ENCODE measurements at regions not wholly inside any gene's neighbourhood (a gene's known extent, or its start where the extent isn't known, plus 50 kb on each side); places are given as distances from the start of the nearest gene placed in this dataset.

GRCh38 chr9:78918976-78919375 is 622.1 kb downstream of the PSAT1 start:
- no peaks in the 10 kb centered on the region for H3K4me1 ChIP-seq
- no peaks in the 10 kb centered on the region for H3K27me3 ChIP-seq
- DNase-seq (no peak), ATAC-seq (no peak)
- no peak overlapping the region for H3K4me3 ChIP-seq
- H3K27ac ChIP-seq, result no peak overlapping the region
- H3K9me3 ChIP-seq, result no peaks in the 10 kb centered on the region
- in situ Hi-C loops (cut with MboI; ENCODE audit: low sequenced_read_pairs in 4 of 4) (no loop called here), intact Hi-C loops (cut with DNase I; ENCODE audit: low total_unique reads) (no loop called here)
- TF ChIP-seq, protein P1, sequence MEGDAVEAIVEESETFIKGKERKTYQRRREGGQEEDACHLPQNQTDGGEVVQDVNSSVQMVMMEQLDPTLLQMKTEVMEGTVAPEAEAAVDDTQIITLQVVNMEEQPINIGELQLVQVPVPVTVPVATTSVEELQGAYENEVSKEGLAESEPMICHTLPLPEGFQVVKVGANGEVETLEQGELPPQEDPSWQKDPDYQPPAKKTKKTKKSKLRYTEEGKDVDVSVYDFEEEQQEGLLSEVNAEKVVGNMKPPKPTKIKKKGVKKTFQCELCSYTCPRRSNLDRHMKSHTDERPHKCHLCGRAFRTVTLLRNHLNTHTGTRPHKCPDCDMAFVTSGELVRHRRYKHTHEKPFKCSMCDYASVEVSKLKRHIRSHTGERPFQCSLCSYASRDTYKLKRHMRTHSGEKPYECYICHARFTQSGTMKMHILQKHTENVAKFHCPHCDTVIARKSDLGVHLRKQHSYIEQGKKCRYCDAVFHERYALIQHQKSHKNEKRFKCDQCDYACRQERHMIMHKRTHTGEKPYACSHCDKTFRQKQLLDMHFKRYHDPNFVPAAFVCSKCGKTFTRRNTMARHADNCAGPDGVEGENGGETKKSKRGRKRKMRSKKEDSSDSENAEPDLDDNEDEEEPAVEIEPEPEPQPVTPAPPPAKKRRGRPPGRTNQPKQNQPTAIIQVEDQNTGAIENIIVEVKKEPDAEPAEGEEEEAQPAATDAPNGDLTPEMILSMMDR (IDR thresholded peaks at IDR 0.05 in 4 of 5, conservative IDR thresholded peaks at IDR 0.05 in 1 of 5), result no peak
- TF ChIP-seq POLR2A (IDR thresholded peaks at IDR 0.05), result no peak
- no peaks in the 10 kb centered on the region for H3K36me3 ChIP-seq

DNA sequence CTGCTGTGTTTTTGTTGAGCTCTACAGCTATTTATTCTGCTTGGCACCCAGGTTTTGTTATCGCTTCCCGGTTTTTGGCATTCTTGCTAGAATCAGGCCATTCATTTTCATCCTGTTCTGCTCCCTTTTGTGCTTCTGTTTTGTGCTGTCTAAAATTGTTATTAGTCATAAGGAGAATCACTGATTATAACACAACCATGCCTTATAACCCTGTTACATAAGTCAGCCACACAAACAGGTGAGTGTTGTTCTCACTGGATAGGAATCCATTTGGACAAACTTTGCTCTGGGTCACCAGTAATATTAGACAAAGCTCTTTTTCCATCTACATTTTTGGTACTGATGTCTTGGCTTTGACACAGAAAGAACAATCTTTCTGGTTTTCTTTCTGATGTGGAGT is 622.8 kb downstream of the PSAT1 start:
- DNase-seq (no peak), ATAC-seq (no peak)
- Histone ChIP-seq H3K27ac (no peak overlapping the region), H3K9me3 (no peaks in the 10 kb centered on the region), H3K4me3 (no peak overlapping the region), H3K36me3 (no peaks in the 10 kb centered on the region), H3K27me3 (no peaks in the 10 kb centered on the region), H3K4me1 (no peaks in the 10 kb centered on the region)
- in situ Hi-C loops (cut with MboI; ENCODE audit: low sequenced_read_pairs in 4 of 4) (no loop called here), intact Hi-C loops (cut with DNase I; ENCODE audit: low total_unique reads) (no loop called here)
- TF ChIP-seq, protein P1 (IDR thresholded peaks at IDR 0.05 in 4 of 5, conservative IDR thresholded peaks at IDR 0.05 in 1 of 5), result no peak
- no peak for TF ChIP-seq POLR2A (IDR thresholded peaks at IDR 0.05)

DNA sequence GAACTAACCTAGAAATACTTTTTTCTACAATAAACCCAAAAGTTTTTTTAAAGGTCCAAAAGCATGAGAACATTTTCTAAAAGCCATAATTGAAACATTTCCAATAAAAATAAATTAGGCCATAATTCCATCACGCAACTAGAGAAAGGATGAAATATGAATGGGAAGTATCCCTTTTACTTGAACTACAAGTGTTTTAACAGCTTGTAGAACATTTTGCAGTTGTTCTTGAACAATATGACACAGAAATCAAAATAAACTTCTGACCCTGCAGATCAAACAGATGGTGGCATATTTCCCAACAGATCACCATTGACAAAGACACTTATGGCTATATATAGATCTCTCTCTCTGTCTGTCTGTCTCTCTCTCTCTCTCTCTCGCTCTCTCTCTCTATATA is 624.4 kb downstream of the PSAT1 start:
- ATAC-seq (no peak), DNase-seq (no peak)
- no peaks in the 10 kb centered on the region for H3K36me3 ChIP-seq
- TF ChIP-seq POLR2A (IDR thresholded peaks at IDR 0.05), result no peak
- TF ChIP-seq, protein P1 (IDR thresholded peaks at IDR 0.05 in 4 of 5, conservative IDR thresholded peaks at IDR 0.05 in 1 of 5), result no peak
- no peaks in the 10 kb centered on the region for H3K4me1 ChIP-seq
- H3K27ac ChIP-seq, result no peak overlapping the region
- no peak overlapping the region for H3K4me3 ChIP-seq
- intact Hi-C loops (cut with DNase I; ENCODE audit: low total_unique reads) (no loop called here), in situ Hi-C loops (cut with MboI; ENCODE audit: low sequenced_read_pairs in 4 of 4) (no loop called here)
- no peaks in the 10 kb centered on the region for H3K9me3 ChIP-seq
- no peaks in the 10 kb centered on the region for H3K27me3 ChIP-seq

DNA sequence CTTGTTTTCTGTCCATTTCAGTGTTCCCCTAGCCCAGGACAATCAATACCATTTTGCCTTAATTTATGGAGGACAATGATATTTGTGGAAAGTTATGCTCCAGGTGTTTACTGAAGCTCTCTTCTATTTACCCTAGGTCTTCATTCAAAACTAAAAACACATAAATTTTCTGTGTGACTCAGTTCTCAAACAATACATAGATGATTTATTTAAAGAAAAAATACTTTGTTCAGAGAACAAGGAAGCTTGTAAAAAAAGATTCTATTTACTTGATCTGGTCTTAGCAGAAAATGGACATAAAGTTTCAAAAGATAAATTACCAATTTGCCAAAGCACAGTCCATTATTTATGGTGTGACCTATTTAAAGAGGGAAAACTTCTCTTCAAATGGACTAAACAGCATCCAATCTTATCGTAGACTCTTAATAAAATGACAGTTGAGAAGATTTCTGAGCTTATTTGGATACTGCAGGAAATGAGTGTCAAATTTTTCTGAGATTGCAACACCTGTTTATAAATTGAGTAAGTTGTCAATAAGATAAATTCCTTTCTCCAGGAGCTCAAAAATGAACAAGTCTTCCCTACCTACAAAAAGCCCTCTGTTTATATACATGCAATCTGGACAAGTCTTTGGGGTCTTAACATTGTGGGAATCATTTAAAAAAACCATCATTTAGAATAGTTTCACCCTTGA is 627.2 kb downstream of the PSAT1 start:
- no peak for DNase-seq
- in situ Hi-C loops (cut with MboI; ENCODE audit: low sequenced_read_pairs in 4 of 4) (no loop called here), intact Hi-C loops (cut with DNase I; ENCODE audit: low total_unique reads) (no loop called here)
- Histone ChIP-seq H3K27me3 (no peaks in the 10 kb centered on the region), H3K27ac (no peak overlapping the region), H3K9me3 (no peaks in the 10 kb centered on the region), H3K4me3 (no peak overlapping the region), H3K36me3 (no peaks in the 10 kb centered on the region), H3K4me1 (no peaks in the 10 kb centered on the region)
- ATAC-seq, result no peak
- TF ChIP-seq, protein P1 (IDR thresholded peaks at IDR 0.05 in 4 of 5, conservative IDR thresholded peaks at IDR 0.05 in 1 of 5), result no peak
- no peak for TF ChIP-seq POLR2A (IDR thresholded peaks at IDR 0.05)

Measured in gastrocnemius medialis (tissue), 4 donors.